Neural progenitor cell (in vitro differentiated cells): ENCODE measurements at regions not wholly inside any gene's neighbourhood (a gene's known extent, or its start where the extent isn't known, plus 50 kb on each side); places are given as distances from the start of the nearest gene placed in this dataset.

ENCODE experiments used
- DNase-seq: peaks from one replicate; pipeline ENCODE4 v3.0.0-alpha.2; 2016; ENCODE audit warnings: low spot score
- H2AFZ ChIP-seq: fragments of 200-600 bp; sonication (generic); replicated peaks from 2 replicates; pipeline ENCODE4 v1.6.1; 2016; ENCODE audit warnings: antibody characterized with exemption
- H3F3A ChIP-seq: fragments of 200-600 bp; sonication (generic); 2 replicates; pipeline ENCODE4 v1.6.1; 2016; ENCODE audit warnings: antibody characterized with exemption, low read depth
- H3K27ac ChIP-seq: fragments of 200-600 bp; sonication (generic); 2 replicates; pipeline ENCODE4 v1.5.1; 2016; ENCODE audit warnings: mild to moderate bottlenecking
- H3K27me3 ChIP-seq: fragments of 200-600 bp; sonication (generic); 2 replicates; pipeline ENCODE4 v1.6.1; 2016; ENCODE audit warnings: mild to moderate bottlenecking, moderate library complexity
- H3K36me3 ChIP-seq: fragments of 200-600 bp; sonication (generic); 2 replicates; pipeline ENCODE4 v1.5.1; 2016
- H3K4me1 ChIP-seq: fragments of 200-600 bp; sonication (generic); 2 replicates; pipeline ENCODE4 v1.6.1; 2016; ENCODE audit warnings: mixed run types
- H3K4me2 ChIP-seq: fragments of 200-600 bp; sonication (generic); 2 replicates; pipeline ENCODE4 v1.6.1; 2016
- H3K4me3 ChIP-seq: fragments of 200-600 bp; sonication (generic); 2 replicates; pipeline ENCODE4 v1.5.1; 2016
- H3K79me2 ChIP-seq: fragments of 200-600 bp; sonication (generic); 2 replicates; pipeline ENCODE4 v1.6.1; 2016; ENCODE audit warnings: low read depth
- H3K9ac ChIP-seq: fragments of 200-600 bp; sonication (generic); 2 replicates; pipeline ENCODE4 v1.6.1; 2016
- H3K9me3 ChIP-seq: fragments of 200-600 bp; sonication (generic); 2 replicates; pipeline ENCODE4 v1.5.1; 2016; ENCODE audit warnings: low read depth
- H4K20me1 ChIP-seq: fragments of 200-600 bp; sonication (generic); 2 replicates; pipeline ENCODE4 v1.6.1; 2016; ENCODE audit warnings: low read depth
- H3K27ac Mint-ChIP-seq: 3 replicates; pipeline ENCODE4 v1.8.0; 2021; ENCODE audit warnings: mixed read lengths
- H3K27me3 Mint-ChIP-seq: 2 replicates; pipeline ENCODE4 v1.8.0; 2022; ENCODE audit warnings: low read depth, mild to moderate bottlenecking, inconsistent platforms, moderate library complexity, mixed read lengths; ENCODE audit not compliant: insufficient read depth
- H3K36me3 Mint-ChIP-seq: 3 replicates; pipeline ENCODE4 v1.8.0; 2021; ENCODE audit warnings: mixed read lengths
- H3K4me1 Mint-ChIP-seq: 3 replicates; pipeline ENCODE4 v1.8.0; 2021; ENCODE audit warnings: mixed read lengths
- H3K4me3 Mint-ChIP-seq: 3 replicates; pipeline ENCODE4 v1.8.0; 2021; ENCODE audit warnings: mild to moderate bottlenecking, moderate library complexity, mixed read lengths
- H3K9me3 Mint-ChIP-seq: 3 replicates; pipeline ENCODE4 v1.8.0; 2020; ENCODE audit warnings: mixed read lengths
- EZH2 ChIP-seq: fragments of 200-600 bp; sonication (generic); IDR thresholded peaks from 2 replicates; pipeline ENCODE4 v1.6.1; 2017; ENCODE audit warnings: antibody characterized with exemption, mild to moderate bottlenecking, moderate library complexity
- EZH2phosphoT487 ChIP-seq: fragments of 200-600 bp; sonication (generic); IDR thresholded peaks from 2 replicates; pipeline ENCODE4 v1.6.1; 2017; ENCODE audit warnings: antibody characterized with exemption
- TF ChIP-seq, protein P1 (sequence below): fragments of 200-600 bp; sonication (generic); IDR thresholded peaks from 2 replicates; pipeline ENCODE4 v1.5.1; 2017; ENCODE audit warnings: antibody characterized with exemption, mild to moderate bottlenecking

DNA sequence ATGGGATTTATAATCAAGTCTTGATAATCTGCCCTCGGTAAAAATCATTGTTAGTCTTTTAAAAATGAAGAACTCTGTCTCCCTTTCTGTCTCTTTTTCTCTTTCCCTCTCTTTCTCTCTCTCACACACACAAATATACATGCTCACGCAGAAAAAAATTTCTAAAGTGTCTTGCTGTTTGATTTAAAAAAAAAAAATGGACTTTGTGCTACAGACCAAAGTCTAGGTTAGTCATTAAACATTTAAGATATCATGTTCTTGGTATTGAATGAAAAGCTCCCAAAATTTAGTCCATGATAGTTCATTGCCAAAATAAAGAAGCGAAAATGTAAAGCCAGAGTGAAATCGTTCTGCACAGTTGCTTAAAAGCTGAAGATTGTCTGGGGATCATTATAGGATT lies 665.8 kb downstream of the SORCS1 start:
- Mint-ChIP-seq H3K9me3 (no peaks in the 10 kb centered on the region), H3K4me3 (no peak overlapping the region), H3K27me3 (peaks cover 2% of the 10 kb centered on the region), H3K36me3 (no peaks in the 10 kb centered on the region), H3K4me1 (peaks cover 13% of the 10 kb centered on the region), H3K27ac (no peak overlapping the region)
- no peak overlapping the region for H3K4me3 ChIP-seq
- H3K9me3 ChIP-seq: no peaks in the 10 kb centered on the region
- no peak for DNase-seq
- H3K9ac ChIP-seq: no peak overlapping the region
- H3K27me3 ChIP-seq: no peaks in the 10 kb centered on the region
- H3K79me2 ChIP-seq: no peaks in the 10 kb centered on the region
- peaks cover 14% of the 10 kb centered on the region for H3K4me1 ChIP-seq
- no peak for TF ChIP-seq EZH2phosphoT487
- no peak for TF ChIP-seq EZH2
- TF ChIP-seq, protein P1, sequence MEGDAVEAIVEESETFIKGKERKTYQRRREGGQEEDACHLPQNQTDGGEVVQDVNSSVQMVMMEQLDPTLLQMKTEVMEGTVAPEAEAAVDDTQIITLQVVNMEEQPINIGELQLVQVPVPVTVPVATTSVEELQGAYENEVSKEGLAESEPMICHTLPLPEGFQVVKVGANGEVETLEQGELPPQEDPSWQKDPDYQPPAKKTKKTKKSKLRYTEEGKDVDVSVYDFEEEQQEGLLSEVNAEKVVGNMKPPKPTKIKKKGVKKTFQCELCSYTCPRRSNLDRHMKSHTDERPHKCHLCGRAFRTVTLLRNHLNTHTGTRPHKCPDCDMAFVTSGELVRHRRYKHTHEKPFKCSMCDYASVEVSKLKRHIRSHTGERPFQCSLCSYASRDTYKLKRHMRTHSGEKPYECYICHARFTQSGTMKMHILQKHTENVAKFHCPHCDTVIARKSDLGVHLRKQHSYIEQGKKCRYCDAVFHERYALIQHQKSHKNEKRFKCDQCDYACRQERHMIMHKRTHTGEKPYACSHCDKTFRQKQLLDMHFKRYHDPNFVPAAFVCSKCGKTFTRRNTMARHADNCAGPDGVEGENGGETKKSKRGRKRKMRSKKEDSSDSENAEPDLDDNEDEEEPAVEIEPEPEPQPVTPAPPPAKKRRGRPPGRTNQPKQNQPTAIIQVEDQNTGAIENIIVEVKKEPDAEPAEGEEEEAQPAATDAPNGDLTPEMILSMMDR: no peak
- H4K20me1 ChIP-seq: no peaks in the 10 kb centered on the region
- no peak overlapping the region for H3K4me2 ChIP-seq
- no peak overlapping the region for H2AFZ ChIP-seq
- H3F3A ChIP-seq: peaks cover 12% of the 10 kb centered on the region
- no peaks in the 10 kb centered on the region for H3K36me3 ChIP-seq
- H3K27ac ChIP-seq: no peak overlapping the region

DNA sequence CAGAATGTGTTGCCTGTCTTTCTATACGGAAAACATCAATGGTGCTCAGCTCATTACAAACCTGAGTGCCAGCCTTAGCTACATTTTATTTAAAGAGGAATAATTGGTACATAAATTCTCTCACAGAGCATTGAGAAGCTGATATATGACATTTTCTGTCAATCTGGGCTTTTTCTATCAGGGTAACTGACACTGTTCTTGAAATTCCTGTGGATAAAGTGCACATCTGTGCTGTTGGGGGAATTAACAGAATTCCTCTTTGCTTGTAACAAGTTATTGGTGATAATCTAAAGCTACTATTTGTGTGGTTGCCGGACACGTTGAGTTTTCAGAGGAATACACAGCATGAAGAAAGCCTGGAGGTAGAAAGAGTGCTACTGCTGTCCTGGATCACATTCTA lies 668.6 kb downstream of the SORCS1 start:
- H3K4me3 Mint-ChIP-seq: no peak overlapping the region
- Histone ChIP-seq H3K4me2 (no peak overlapping the region), H3K27ac (no peak overlapping the region), H3K4me1 (peaks cover 9% of the 10 kb centered on the region), H3K9me3 (no peaks in the 10 kb centered on the region), H3K27me3 (no peaks in the 10 kb centered on the region), H2AFZ (no peak overlapping the region), H4K20me1 (no peaks in the 10 kb centered on the region), H3K4me3 (no peak overlapping the region), H3F3A (peaks cover 11% of the 10 kb centered on the region), H3K79me2 (no peaks in the 10 kb centered on the region), H3K9ac (no peak overlapping the region), H3K36me3 (no peaks in the 10 kb centered on the region)
- H3K27ac Mint-ChIP-seq: no peak overlapping the region
- peaks cover 2% of the 10 kb centered on the region for H3K27me3 Mint-ChIP-seq
- TF ChIP-seq, protein P1: no peak
- TF ChIP-seq EZH2: no peak
- TF ChIP-seq EZH2phosphoT487: no peak
- H3K9me3 Mint-ChIP-seq: no peaks in the 10 kb centered on the region
- H3K36me3 Mint-ChIP-seq: no peaks in the 10 kb centered on the region
- no peak for DNase-seq
- H3K4me1 Mint-ChIP-seq: peaks cover 20% of the 10 kb centered on the region

DNA sequence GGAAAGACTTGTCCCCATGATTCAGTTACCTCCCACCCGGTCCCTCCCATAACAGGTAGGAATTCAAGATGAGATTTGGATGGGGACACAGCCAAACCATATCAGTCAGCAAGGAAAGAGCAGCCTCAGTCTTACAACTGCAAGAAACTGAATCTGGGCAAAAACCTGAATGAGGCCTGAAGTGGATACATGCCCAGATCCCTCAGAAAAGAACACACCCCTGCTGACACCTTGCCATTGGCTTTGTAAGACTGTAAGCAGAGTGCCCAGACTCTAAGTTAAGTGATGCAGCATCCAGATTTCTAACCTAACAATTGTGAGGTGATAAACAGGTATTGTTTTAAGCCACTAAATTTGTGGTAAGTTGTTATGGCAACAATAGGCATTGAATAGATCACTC lies 670.8 kb downstream of the SORCS1 start:
- H3K27ac Mint-ChIP-seq: no peak overlapping the region
- Histone ChIP-seq H2AFZ (no peak overlapping the region), H3F3A (no peaks in the 10 kb centered on the region), H3K9ac (no peak overlapping the region), H4K20me1 (no peaks in the 10 kb centered on the region), H3K4me1 (no peaks in the 10 kb centered on the region), H3K4me3 (no peak overlapping the region), H3K4me2 (no peak overlapping the region), H3K27me3 (no peaks in the 10 kb centered on the region), H3K27ac (no peak overlapping the region), H3K79me2 (no peaks in the 10 kb centered on the region), H3K36me3 (no peaks in the 10 kb centered on the region), H3K9me3 (no peaks in the 10 kb centered on the region)
- no peaks in the 10 kb centered on the region for H3K9me3 Mint-ChIP-seq
- no peak for DNase-seq
- no peak overlapping the region for H3K4me3 Mint-ChIP-seq
- TF ChIP-seq EZH2phosphoT487: no peak
- TF ChIP-seq EZH2: no peak
- TF ChIP-seq, protein P1: no peak
- H3K36me3 Mint-ChIP-seq: no peaks in the 10 kb centered on the region
- peaks cover 2% of the 10 kb centered on the region for H3K27me3 Mint-ChIP-seq
- H3K4me1 Mint-ChIP-seq: peaks cover 18% of the 10 kb centered on the region
